Left ventricle myocardium inferior (tissue), 1 donor: ENCODE measurements at regions not wholly inside any gene's neighbourhood (a gene's known extent, or its start where the extent isn't known, plus 50 kb on each side); places are given as distances from the start of the nearest gene placed in this dataset.

ENCODE experiments used
- DNase-seq: peaks from one replicate; pipeline ENCODE4 v3.0.0-alpha.2; 2020
- H3K27ac ChIP-seq: fragments of 200-600 bp; replicated peaks from 2 replicates; pipeline ENCODE4 v1.8.0; 2021
- H3K27me3 ChIP-seq: fragments of 200-600 bp; 2 replicates; pipeline ENCODE4 v1.8.0; 2021; ENCODE audit warnings: low read depth
- H3K36me3 ChIP-seq: fragments of 200-600 bp; 2 replicates; pipeline ENCODE4 v1.8.0; 2021
- H3K4me1 ChIP-seq: fragments of 200-600 bp; 2 replicates; pipeline ENCODE4 v1.8.0; 2021
- H3K4me3 ChIP-seq: fragments of 200-600 bp; 2 replicates; pipeline ENCODE4 v1.8.0; 2021; ENCODE audit warnings: mild to moderate bottlenecking, moderate library complexity
- H3K9me3 ChIP-seq: fragments of 200-600 bp; replicated peaks from 2 replicates; pipeline ENCODE4 v1.8.0; 2021
- intact Hi-C: fragments of 100-400 bp; cut with micrococcal nuclease; formaldehyde crosslinking; loops from one replicate; pipeline ENCODE4 v1.11.0; 2022
- TF ChIP-seq, protein P1 (sequence below): fragments of 200-600 bp; IDR thresholded peaks from 2 replicates; pipeline ENCODE4 v1.8.0; 2021; ENCODE audit warnings: antibody characterized with exemption, mild to moderate bottlenecking, borderline replicate concordance
- donor health status: DM: no; HTN: yes; CAD: no; lungs with severe emphysema.

DNA sequence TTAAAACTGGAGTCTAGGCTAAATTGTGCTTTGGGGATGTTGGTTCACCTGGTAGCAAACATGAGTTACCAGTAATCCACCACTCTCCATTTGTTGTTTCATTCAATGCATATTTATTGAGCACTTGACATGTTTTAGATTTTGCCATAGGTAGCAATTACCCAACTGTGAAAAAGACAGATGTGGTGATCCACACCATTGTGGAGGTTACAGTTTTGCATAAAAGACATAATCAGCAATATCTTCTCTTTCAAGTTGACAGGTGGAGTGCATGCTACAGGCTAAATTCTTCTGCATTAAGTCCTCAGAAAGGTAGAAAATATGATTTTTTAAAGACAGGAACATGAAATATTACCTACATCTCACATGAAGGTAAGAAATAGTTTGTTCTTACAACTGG is 143.0 kb upstream of the TSHZ2 start:
- H3K36me3 ChIP-seq: no peaks in the 10 kb centered on the region
- H3K4me3 ChIP-seq: no peak overlapping the region
- H3K4me1 ChIP-seq: no peaks in the 10 kb centered on the region
- intact Hi-C loops: no loop called here
- DNase-seq: no peak
- H3K9me3 ChIP-seq: peaks cover 38% of the 10 kb centered on the region
- TF ChIP-seq, protein P1, sequence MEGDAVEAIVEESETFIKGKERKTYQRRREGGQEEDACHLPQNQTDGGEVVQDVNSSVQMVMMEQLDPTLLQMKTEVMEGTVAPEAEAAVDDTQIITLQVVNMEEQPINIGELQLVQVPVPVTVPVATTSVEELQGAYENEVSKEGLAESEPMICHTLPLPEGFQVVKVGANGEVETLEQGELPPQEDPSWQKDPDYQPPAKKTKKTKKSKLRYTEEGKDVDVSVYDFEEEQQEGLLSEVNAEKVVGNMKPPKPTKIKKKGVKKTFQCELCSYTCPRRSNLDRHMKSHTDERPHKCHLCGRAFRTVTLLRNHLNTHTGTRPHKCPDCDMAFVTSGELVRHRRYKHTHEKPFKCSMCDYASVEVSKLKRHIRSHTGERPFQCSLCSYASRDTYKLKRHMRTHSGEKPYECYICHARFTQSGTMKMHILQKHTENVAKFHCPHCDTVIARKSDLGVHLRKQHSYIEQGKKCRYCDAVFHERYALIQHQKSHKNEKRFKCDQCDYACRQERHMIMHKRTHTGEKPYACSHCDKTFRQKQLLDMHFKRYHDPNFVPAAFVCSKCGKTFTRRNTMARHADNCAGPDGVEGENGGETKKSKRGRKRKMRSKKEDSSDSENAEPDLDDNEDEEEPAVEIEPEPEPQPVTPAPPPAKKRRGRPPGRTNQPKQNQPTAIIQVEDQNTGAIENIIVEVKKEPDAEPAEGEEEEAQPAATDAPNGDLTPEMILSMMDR: no peak
- no peaks in the 10 kb centered on the region for H3K27me3 ChIP-seq
- H3K27ac ChIP-seq: no peak overlapping the region

DNA sequence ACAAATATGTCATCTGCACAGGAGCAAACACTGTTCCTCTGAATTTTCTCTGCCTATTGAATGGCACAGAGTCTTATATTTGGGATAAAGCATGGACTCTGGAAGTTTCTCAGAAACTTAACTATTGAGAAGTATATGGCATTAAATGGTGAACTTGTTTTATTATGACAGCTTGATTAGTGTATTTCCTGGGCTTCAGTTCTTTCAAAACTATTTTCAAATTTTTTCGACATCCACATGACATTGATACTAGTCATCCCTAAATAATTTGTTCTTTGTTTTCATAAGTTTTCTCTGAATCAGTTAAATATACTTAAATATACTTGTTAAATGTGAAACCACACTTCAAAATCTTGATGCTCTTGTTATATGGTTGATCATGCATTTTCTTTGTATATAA is 144.0 kb upstream of the TSHZ2 start:
- intact Hi-C loops: no loop called here
- DNase-seq: no peak

DNA sequence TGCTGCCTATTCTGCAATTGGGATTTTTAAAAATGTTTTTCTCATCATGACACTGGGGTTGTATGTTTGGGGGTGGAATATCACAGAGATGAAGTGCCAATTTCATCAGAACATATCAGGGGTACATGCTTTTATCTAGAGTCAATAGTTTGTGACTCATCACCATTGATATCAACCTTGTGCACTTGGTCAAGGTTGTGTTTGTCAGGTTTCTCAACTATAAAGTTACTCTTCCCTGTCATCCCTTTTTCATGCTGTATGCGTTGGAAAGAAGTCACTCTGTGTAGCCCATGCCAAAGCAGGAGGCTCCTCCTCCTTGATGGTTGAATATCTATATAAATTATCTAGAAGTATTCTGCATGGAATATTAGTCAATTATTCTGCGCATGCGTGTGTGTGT is 145.4 kb upstream of the TSHZ2 start:
- no peaks in the 10 kb centered on the region for H3K27me3 ChIP-seq
- no peaks in the 10 kb centered on the region for H3K36me3 ChIP-seq
- TF ChIP-seq, protein P1: no peak
- H3K4me1 ChIP-seq: no peaks in the 10 kb centered on the region
- intact Hi-C loops: no loop called here
- no peak overlapping the region for H3K4me3 ChIP-seq
- H3K9me3 ChIP-seq: peaks cover 38% of the 10 kb centered on the region
- no peak for DNase-seq
- no peak overlapping the region for H3K27ac ChIP-seq

More for the DNA sequence above, 144.0 kb upstream of the TSHZ2 start:
- no peaks in the 10 kb centered on the region for H3K36me3 ChIP-seq
- TF ChIP-seq, protein P1: no peak
- H3K4me1 ChIP-seq: no peaks in the 10 kb centered on the region
- H3K27ac ChIP-seq: no peak overlapping the region
- no peak overlapping the region for H3K4me3 ChIP-seq
- H3K27me3 ChIP-seq: no peaks in the 10 kb centered on the region
- H3K9me3 ChIP-seq: peaks cover 38% of the 10 kb centered on the region

DNA sequence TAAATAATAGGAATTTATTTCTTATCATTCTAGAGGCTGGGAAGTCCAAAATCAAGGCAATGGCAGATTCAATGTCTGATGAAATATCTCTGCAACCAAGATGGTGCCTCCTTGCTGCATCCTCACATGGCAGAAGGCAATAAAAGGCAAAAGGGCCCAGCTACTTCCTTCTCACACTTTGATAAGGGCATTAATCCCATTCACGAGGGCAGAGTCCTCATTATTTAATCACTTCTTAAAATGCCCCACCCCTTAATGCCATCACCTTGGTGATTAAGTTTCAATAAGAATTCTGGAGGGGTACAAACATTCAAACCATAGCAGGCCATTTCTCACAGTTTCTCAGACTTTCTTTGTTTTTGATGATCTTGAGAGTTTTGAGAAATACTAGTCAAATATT is 145.8 kb upstream of the TSHZ2 start:
- H3K4me3 ChIP-seq: no peak overlapping the region
- intact Hi-C loops: no loop called here
- TF ChIP-seq, protein P1: no peak
- no peaks in the 10 kb centered on the region for H3K36me3 ChIP-seq
- no peak overlapping the region for H3K27ac ChIP-seq
- peaks cover 38% of the 10 kb centered on the region for H3K9me3 ChIP-seq
- no peaks in the 10 kb centered on the region for H3K4me1 ChIP-seq
- no peak for DNase-seq
- no peaks in the 10 kb centered on the region for H3K27me3 ChIP-seq

DNA sequence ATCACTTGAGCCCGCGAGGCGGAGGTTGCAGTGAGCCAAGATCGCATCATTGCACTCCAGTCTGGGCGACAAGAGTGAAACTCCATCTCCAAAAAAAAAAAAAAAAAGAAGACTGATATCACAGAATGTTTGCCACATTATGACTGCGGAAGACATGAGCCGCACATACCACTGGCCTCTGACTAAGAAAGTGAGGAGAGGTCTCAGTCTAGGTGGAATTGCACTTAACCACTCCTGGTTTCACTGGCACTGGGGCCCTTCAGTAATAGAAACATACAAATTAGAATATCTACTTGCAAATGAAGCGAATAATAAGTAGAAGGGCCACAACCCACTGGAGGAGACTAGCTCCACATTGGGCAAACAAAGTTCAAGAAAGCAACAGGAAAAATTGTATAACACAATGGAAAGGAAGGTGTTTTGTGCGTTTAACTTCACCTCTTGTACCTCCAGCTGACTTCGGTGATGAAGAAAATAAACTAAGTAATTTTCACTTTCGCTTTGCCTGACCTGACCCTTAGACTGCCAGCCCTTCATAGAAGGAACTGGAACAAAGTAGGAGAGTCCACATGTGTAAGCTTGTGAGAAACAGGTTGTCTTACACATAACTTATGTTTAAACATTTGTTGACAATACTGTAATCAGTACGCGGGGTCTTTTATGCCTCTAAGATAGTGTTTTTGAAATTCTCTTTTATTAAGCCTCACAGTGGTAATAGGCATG is 147.5 kb upstream of the TSHZ2 start:
- Histone ChIP-seq H3K4me1 (no peaks in the 10 kb centered on the region), H3K36me3 (no peaks in the 10 kb centered on the region), H3K27ac (no peak overlapping the region), H3K9me3 (peaks cover 23% of the 10 kb centered on the region), H3K27me3 (no peaks in the 10 kb centered on the region), H3K4me3 (no peak overlapping the region)
- no peak for DNase-seq
- TF ChIP-seq, protein P1: no peak
- intact Hi-C loops: no loop called here
